Dendritic cell treated with granulocyte-macrophage colony-stimulating factor and Interleukin-4, amounts not matched to agents 40 ng/mL and 50 ng/mL, for 4 days (primary cell): ENCODE measurements at regions not wholly inside any gene's neighbourhood (a gene's known extent, or its start where the extent isn't known, plus 50 kb on each side); places are given as distances from the start of the nearest gene placed in this dataset.

Experiments used
- H3K27ac Mint-ChIP-seq: one replicate; pipeline ENCODE4 v1.8.0; 2022; ENCODE audit warnings: mild to moderate bottlenecking, mixed read lengths
- H3K27me3 Mint-ChIP-seq: one replicate; pipeline ENCODE4 v1.8.0; 2022; ENCODE audit warnings: mild to moderate bottlenecking, mixed read lengths
- H3K36me3 Mint-ChIP-seq: one replicate; pipeline ENCODE4 v1.8.0; 2022; ENCODE audit warnings: low read depth, mixed read lengths
- H3K4me1 Mint-ChIP-seq: one replicate; pipeline ENCODE4 v1.8.0; 2022; ENCODE audit warnings: low read depth, mixed read lengths
- H3K4me3 Mint-ChIP-seq: one replicate; pipeline ENCODE4 v1.8.0; 2022; ENCODE audit warnings: mild to moderate bottlenecking, moderate library complexity, mixed read lengths
- H3K9me3 Mint-ChIP-seq: one replicate; pipeline ENCODE4 v1.8.0; 2022; ENCODE audit warnings: mixed read lengths
- intact Hi-C: fragments of 100-400 bp; cut with micrococcal nuclease; formaldehyde crosslinking; loops from one replicate; pipeline ENCODE4 v1.15.0; 2022

- no peaks in the 10 kb centered on the region for H3K9me3 Mint-ChIP-seq
- no peaks in the 10 kb centered on the region for H3K27me3 Mint-ChIP-seq
- no peaks in the 10 kb centered on the region for H3K36me3 Mint-ChIP-seq
- no peaks in the 10 kb centered on the region for H3K4me1 Mint-ChIP-seq
- H3K27ac Mint-ChIP-seq = no peak overlapping the region
- intact Hi-C loops = no loop called here
- no peak overlapping the region for H3K4me3 Mint-ChIP-seq
Observed at GRCh38 chr1:82806133-82806532, 1005.4 kb downstream of the ADGRL2 start.

GRCh38 chr1:82801176-82801575, 1000.4 kb downstream of the ADGRL2 start:
- Mint-ChIP-seq H3K4me3 (no peak overlapping the region), H3K27ac (no peak overlapping the region), H3K9me3 (no peaks in the 10 kb centered on the region), H3K36me3 (no peaks in the 10 kb centered on the region), H3K27me3 (no peaks in the 10 kb centered on the region), H3K4me1 (no peaks in the 10 kb centered on the region)
- intact Hi-C loops = no loop called here

- no peaks in the 10 kb centered on the region for H3K9me3 Mint-ChIP-seq
- H3K27me3 Mint-ChIP-seq = no peaks in the 10 kb centered on the region
- no peaks in the 10 kb centered on the region for H3K4me1 Mint-ChIP-seq
- intact Hi-C loops = no loop called here
- H3K4me3 Mint-ChIP-seq = no peak overlapping the region
- no peaks in the 10 kb centered on the region for H3K36me3 Mint-ChIP-seq
- H3K27ac Mint-ChIP-seq = no peak overlapping the region
Observed at GRCh38 chr1:82800721-82801120, 1000.0 kb downstream of the ADGRL2 start.

GRCh38 chr1:82799261-82799660, 998.5 kb downstream of the ADGRL2 start:
- Mint-ChIP-seq H3K4me1 (no peaks in the 10 kb centered on the region), H3K9me3 (no peaks in the 10 kb centered on the region), H3K27me3 (no peaks in the 10 kb centered on the region), H3K27ac (no peak overlapping the region), H3K4me3 (no peak overlapping the region), H3K36me3 (no peaks in the 10 kb centered on the region)
- intact Hi-C loops = no loop called here

GRCh38 chr1:82795508-82796149, 994.9 kb downstream of the ADGRL2 start:
- H3K27ac Mint-ChIP-seq = no peak overlapping the region
- no peak overlapping the region for H3K4me3 Mint-ChIP-seq
- H3K9me3 Mint-ChIP-seq = peaks cover 19% of the 10 kb centered on the region
- H3K27me3 Mint-ChIP-seq = no peaks in the 10 kb centered on the region
- H3K4me1 Mint-ChIP-seq = no peaks in the 10 kb centered on the region
- intact Hi-C loops = no loop called here
- H3K36me3 Mint-ChIP-seq = no peaks in the 10 kb centered on the region

- Mint-ChIP-seq H3K27ac (no peak overlapping the region), H3K36me3 (no peaks in the 10 kb centered on the region), H3K4me3 (no peak overlapping the region), H3K9me3 (peaks cover 25% of the 10 kb centered on the region), H3K4me1 (no peaks in the 10 kb centered on the region), H3K27me3 (no peaks in the 10 kb centered on the region)
- intact Hi-C loops = no loop called here
Observed at GRCh38 chr1:82792151-82792550, 991.4 kb downstream of the ADGRL2 start.

- Mint-ChIP-seq H3K9me3 (peaks cover 25% of the 10 kb centered on the region), H3K4me3 (no peak overlapping the region)
- intact Hi-C loops = no loop called here
Observed at GRCh38 chr1:82790556-82790955, 989.8 kb downstream of the ADGRL2 start.

DNA sequence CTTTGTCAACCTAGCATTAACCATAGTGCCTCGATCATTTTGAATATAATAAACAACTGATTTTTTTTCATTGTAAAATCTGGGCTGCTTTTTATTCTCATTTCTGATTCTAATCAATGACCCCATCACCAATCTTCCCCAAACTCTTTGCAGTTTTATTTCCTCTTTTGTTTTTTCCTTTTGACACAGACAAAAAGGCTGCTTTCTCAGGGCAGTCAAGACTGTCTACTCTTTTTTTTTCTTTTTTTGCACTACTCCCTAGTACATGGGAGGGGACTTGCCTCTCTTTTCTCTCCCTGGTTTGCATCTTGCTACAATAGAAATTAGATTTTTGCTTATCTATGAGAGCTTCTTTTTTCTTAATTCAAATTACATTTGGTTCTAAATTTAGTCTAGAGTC, 987.9 kb downstream of the ADGRL2 start:
- no peaks in the 10 kb centered on the region for H3K4me1 Mint-ChIP-seq
- peaks cover 25% of the 10 kb centered on the region for H3K9me3 Mint-ChIP-seq
- intact Hi-C loops = no loop called here
- no peak overlapping the region for H3K27ac Mint-ChIP-seq
- no peaks in the 10 kb centered on the region for H3K27me3 Mint-ChIP-seq
- no peak overlapping the region for H3K4me3 Mint-ChIP-seq
- H3K36me3 Mint-ChIP-seq = no peaks in the 10 kb centered on the region

More at GRCh38 chr1:82790556-82790955, 989.8 kb downstream of the ADGRL2 start:
- Mint-ChIP-seq H3K4me1 (no peaks in the 10 kb centered on the region), H3K36me3 (no peaks in the 10 kb centered on the region), H3K27me3 (no peaks in the 10 kb centered on the region), H3K27ac (no peak overlapping the region)

DNA sequence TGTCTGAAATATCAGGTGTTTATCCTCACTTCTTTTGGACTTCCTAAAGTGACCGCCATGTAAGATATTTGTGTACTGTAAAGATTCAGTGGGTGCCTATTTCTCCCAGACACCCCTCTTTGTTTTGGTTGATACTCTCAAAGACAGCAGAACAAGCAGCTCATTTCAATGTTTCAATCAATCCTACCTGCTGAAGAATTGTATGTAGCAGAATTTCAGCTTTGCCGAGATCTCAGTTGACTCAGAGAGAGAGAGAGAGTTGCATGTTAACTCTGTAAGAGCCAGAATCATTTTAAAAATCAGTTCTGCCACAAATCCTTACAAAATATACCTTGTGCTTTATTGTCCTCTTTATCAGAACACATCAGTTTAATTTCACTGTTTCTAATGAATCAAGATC, 987.3 kb downstream of the ADGRL2 start:
- Mint-ChIP-seq H3K4me1 (no peaks in the 10 kb centered on the region), H3K4me3 (no peak overlapping the region), H3K36me3 (no peaks in the 10 kb centered on the region), H3K9me3 (peaks cover 25% of the 10 kb centered on the region), H3K27ac (no peak overlapping the region), H3K27me3 (no peaks in the 10 kb centered on the region)
- intact Hi-C loops = no loop called here

GRCh38 chr1:82786883-82787282, 986.1 kb downstream of the ADGRL2 start:
- Mint-ChIP-seq H3K4me1 (no peaks in the 10 kb centered on the region), H3K4me3 (no peak overlapping the region), H3K36me3 (no peaks in the 10 kb centered on the region), H3K27me3 (no peaks in the 10 kb centered on the region), H3K27ac (no peak overlapping the region), H3K9me3 (peaks cover 19% of the 10 kb centered on the region)
- intact Hi-C loops = no loop called here

- peaks cover 4% of the 10 kb centered on the region for H3K9me3 Mint-ChIP-seq
- no peaks in the 10 kb centered on the region for H3K27me3 Mint-ChIP-seq
- no peak overlapping the region for H3K27ac Mint-ChIP-seq
- no peaks in the 10 kb centered on the region for H3K36me3 Mint-ChIP-seq
- intact Hi-C loops = no loop called here
- no peak overlapping the region for H3K4me3 Mint-ChIP-seq
- H3K4me1 Mint-ChIP-seq = no peaks in the 10 kb centered on the region
Observed at GRCh38 chr1:82785268-82785790, 984.6 kb downstream of the ADGRL2 start.

DNA sequence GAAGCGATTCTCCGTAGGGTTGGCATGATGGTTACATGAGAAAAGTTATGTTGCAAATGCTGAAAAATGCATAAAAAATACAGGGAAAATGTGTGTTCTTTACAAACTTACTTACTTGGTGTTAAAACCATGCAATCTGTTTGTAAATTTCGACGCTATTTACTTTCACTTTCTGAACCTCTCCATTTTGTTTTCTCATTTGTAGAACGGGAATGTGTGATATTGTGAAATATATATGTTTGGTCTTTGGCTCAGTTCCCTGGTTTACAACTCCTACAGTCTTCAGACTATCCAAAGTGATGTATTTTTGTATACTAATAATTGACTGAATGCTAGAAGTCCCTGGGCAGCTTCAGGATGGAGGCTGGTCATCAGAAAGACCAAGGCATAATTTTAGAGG, 982.3 kb downstream of the ADGRL2 start:
- no peaks in the 10 kb centered on the region for H3K27me3 Mint-ChIP-seq
- H3K4me3 Mint-ChIP-seq = no peak overlapping the region
- no peak overlapping the region for H3K27ac Mint-ChIP-seq
- H3K9me3 Mint-ChIP-seq = peaks cover 20% of the 10 kb centered on the region
- H3K36me3 Mint-ChIP-seq = no peaks in the 10 kb centered on the region
- intact Hi-C loops = no loop called here
- no peaks in the 10 kb centered on the region for H3K4me1 Mint-ChIP-seq

DNA sequence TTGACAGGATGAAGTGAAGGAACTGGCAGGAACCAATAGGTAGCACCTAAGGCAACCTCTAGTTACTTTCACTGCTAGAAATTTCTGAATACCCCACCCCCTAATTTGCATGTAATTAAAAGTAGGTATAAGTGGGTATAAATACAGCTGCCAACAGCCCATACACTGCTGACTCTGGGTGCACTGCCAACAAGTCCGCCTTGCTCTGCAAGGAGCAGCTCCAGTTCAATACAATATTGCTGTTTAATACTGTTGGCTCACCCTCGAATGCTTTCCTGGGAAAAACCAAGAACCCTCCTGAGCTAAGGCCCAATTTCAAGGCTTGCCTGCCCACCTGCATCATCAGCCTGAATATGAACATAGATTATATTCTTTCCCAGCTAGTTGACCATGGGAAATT, 981.9 kb downstream of the ADGRL2 start:
- Mint-ChIP-seq H3K4me3 (no peak overlapping the region), H3K27ac (no peak overlapping the region), H3K36me3 (no peaks in the 10 kb centered on the region), H3K27me3 (no peaks in the 10 kb centered on the region), H3K4me1 (no peaks in the 10 kb centered on the region), H3K9me3 (peaks cover 25% of the 10 kb centered on the region)
- intact Hi-C loops = no loop called here

GRCh38 chr1:82778612-82779011, 977.9 kb downstream of the ADGRL2 start:
- H3K9me3 Mint-ChIP-seq = peaks cover 49% of the 10 kb centered on the region
- no peaks in the 10 kb centered on the region for H3K4me1 Mint-ChIP-seq
- no peaks in the 10 kb centered on the region for H3K36me3 Mint-ChIP-seq
- no peak overlapping the region for H3K4me3 Mint-ChIP-seq
- intact Hi-C loops = no loop called here
- H3K27me3 Mint-ChIP-seq = no peaks in the 10 kb centered on the region
- no peak overlapping the region for H3K27ac Mint-ChIP-seq

DNA sequence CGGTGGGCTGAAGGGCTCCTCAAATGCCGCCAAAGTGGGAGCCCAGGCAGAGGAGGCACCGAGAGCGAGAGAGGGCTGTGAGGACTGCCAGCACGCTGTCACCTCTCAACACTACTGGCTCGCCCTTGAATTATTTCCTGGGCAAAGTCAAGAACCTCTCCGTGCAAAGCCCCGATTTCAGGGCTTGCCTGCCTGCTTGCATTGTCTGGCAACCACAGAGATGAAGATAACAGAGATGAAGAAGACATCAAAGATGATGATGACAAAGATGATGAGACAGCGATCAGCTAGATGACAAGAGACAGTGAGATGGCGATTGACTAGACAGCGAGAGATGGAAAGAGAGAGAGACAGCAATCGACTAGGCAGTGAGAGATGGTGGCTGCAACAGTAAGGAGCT, 976.5 kb downstream of the ADGRL2 start:
- Mint-ChIP-seq H3K4me3 (no peak overlapping the region), H3K27me3 (no peaks in the 10 kb centered on the region), H3K4me1 (no peaks in the 10 kb centered on the region), H3K36me3 (no peaks in the 10 kb centered on the region), H3K9me3 (peaks cover 49% of the 10 kb centered on the region), H3K27ac (no peak overlapping the region)
- intact Hi-C loops = no loop called here
